ENCODE measurements at regions not wholly inside any gene's neighbourhood (a gene's known extent, or its start where the extent isn't known, plus 50 kb on each side); places are given as distances from the start of the nearest gene placed in this dataset.
"Not testable (repeated sequence)": the region's sequence is repeated elsewhere in the genome, so short reads cannot be mapped to it uniquely, and the experiment has no call there.

- DNase-seq (ENCODE audit: low read depth): peak; percentile 36
Observed at GRCh38 chr1:221203224-221204054, 324.2 kb downstream of the HLX start.

DNA sequence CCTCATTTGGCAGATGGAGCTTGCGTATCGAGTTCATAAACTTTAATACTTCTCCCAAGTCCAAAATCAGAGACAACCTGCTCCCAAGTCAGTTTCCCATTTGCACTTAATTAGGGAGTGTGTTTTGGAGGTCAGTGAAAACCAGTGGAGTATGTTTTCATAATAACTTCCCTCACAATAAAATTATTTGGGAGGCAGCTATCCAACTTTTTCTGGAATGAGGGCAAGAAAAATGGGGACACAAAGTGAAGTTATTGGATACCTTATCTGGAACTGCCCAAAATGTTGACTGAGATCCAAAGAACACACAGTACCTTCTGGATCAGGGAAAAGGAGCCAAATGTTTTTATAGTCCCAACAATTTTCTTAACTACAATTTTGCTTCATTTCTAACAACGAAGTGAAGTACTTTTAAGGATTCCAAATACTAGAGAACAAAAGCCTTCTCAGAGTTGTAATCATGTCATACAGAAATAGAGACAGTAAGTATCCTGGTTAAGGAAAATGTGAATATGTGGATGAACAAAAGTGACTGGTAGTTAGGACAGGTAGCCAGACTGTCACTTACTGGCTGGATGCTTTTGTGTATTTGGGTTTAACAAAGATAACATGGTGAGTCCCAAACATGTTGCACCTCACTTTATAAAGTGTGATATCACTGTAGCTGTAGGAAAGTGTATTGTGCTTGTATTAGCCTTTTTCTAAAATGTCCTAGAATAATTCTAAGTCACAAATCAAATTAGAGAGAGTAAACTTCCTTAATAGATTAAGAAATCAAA lies 325.0 kb downstream of the HLX start:
- DNase-seq (ENCODE audit: low read depth): no peak

DNA sequence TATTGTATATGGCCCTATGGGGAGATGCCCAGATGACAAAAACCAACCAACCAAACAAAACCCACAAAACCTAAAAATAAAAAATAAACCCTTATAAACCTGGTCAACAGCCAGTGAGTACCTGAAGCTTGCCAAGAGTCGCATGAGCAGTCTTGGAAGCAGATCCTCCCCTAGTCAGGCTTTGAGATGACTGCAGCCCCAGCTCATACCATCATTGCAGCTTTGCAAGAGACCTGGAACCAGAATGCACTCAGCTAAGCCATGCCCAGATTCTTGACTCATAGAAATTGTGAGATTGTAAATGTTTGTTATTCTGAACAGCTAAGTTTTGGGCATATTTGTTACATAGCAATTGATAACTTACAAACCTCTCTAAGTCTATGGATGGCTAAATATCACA lies 326.8 kb downstream of the HLX start:
- DNase-seq (ENCODE audit: low read depth): no peak

DNA sequence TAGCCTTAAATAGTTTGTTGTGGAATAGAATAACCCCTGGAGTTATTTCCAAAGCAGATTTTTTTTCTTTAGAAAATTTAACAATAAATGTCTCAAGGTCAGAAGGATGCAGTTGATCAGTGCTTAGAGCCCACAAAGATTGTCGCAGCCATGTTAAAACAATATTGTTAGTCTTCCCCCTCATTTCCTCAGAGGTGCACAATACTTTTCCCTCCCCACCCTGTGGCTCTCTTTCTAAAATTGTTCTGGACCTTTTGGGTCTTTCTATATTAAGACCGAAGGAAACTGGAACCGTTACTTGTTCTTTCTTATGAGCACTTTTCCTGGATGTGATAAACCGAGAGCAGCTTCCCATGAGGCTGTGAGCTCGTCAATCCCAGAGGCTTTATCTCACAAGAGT lies 333.7 kb downstream of the HLX start:
- DNase-seq (ENCODE audit: low read depth): no peak

DNA sequence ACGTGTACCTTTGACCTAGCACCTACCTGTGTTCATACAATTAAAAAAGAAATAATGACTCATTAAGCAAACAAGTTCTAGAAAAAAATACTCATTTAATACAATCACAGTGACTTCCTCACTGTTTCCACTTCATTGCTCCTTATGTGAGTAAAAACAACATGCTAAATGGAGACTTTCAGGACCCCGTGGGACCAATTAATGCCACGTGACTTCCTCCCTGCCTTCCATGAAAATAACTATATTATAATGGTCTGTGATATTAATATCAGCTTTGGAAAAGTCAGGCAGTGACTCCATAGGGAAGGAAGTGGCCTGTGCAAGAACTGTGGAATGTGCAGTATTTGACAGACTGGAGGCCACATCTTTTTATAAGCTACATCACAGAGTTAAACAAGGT lies 337.8 kb downstream of the HLX start:
- no peak for DNase-seq (ENCODE audit: low read depth)

DNA sequence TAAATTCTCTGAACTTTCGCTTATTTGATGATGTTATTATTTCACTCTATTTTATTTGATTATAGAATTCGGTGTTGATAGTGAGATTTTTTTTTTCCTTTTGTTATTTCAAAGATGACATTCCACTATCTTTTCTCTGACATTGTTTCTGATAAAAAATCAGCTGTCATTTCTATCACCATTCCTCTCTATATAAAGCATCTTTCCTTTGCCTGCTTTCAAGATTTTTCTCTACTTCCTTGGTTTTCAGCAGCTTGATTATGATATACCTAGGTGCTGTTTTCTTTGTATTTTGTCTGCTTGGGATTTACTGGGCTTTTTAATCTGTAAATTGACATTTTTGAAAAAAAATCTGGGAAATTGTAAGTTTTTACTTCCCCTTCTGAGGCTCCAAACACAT lies 344.0 kb downstream of the HLX start:
- no peak for DNase-seq (ENCODE audit: low read depth)

DNA sequence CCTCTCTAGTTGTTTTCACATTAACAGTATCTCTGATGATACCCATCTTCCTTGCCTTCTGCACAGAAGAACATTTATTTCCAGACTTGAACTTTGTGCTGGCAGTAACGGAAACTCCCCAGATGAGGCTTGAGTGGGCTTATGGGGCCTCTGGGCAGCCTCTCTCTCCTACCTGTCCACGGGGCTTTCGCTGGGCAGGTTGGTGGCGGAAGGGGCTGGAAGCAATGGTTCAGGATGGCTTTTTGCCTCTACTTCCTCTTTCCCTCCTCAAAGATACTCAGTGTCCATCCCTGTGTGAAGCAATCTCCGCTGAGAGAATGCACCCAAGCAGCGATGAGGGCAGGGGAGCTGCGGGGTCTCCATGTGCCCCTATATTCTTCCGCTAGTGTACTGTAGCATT lies 348.2 kb downstream of the HLX start:
- DNase-seq (ENCODE audit: low read depth): no peak

GRCh38 chr1:221227872-221228337 lies 348.7 kb downstream of the HLX start:
- no peak for DNase-seq (ENCODE audit: low read depth)

DNA sequence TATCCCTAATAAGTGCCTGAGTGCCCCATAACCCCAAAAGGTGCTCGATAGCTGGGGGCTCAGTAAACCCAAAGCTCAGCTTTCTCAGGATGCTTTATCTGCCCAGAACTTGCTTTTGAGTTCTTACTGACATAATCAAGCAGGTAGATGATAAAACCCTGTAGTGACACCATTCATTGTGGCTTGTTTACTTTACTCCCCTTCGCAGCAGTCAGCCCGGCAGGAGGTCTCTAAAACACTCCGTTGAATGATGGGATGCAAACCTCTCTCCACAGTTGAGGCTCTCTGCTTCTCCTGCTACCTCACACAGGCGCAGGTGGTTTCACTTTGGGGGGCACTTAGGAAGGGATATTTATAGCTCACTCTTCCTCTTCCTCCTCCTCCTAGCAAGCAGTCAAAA lies 349.4 kb downstream of the HLX start:
- DNase-seq (ENCODE audit: low read depth): no peak

DNA sequence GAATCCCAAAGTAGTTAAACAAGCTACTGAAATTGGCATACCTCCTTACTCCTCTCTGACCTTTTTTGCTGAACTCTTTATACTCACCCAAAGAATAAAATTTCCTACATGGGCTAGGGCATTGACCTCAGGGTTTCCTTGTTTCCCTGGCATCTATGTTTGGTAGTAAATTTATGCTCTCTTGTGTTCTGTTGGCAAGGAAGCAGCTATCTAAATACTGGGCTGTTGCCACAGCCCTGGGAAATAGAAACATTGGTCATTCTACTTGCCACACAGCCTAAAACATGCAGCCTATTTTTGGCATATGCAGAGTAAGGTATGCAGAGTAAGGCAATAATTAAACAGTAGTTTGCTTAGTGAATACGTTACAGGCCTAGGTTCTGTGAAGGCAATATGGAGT lies 351.4 kb downstream of the HLX start:
- no peak for DNase-seq (ENCODE audit: low read depth)

DNA sequence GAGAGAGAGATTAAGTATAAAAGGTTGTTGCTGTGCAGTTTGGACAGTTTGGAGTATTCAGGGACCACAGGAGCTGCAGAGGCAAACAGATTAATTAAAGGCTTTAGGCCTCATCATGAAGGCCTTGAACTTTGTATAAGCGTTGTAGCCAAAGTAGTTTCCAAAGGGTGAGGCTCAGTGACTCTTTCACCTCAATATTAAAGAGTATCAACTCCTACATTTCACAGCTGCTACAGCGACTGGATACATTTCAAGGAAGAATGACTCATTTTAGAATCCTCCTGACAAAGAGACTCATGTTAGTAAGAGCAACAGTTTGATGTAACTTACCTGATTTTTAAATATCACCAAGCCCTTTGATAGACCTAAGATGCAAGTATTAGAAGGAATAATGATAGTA lies 355.5 kb downstream of the HLX start:
- DNase-seq (ENCODE audit: low read depth): no peak

DNA sequence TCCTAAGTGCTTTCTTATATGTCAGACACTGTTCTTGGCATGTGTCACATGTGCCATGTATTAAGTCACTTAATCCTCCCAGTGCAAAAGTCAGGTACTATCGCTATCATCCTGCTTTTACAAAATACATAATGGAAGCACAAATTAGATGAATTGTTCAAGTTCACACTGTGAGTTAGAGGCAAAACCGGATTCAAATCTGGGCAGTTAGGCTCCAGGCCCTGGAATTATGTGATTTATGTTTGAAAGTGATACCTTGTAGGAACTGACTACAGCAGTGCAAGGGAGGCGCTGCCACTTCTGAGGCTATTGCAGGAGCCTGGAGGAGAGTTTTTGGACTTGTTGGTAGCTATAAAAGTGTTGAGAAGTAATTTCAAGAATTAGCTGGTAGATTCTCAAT lies 358.3 kb downstream of the HLX start:
- DNase-seq (ENCODE audit: low read depth): no peak

- no peak for DNase-seq (ENCODE audit: low read depth)
Observed at GRCh38 chr1:221239181-221239580, 359.9 kb downstream of the HLX start.

GRCh38 chr1:221239792-221240191 lies 360.5 kb downstream of the HLX start:
- no peak for DNase-seq (ENCODE audit: low read depth)

GRCh38 chr1:221240690-221241089 lies 361.4 kb downstream of the HLX start:
- DNase-seq (ENCODE audit: low read depth): no peak

DNA sequence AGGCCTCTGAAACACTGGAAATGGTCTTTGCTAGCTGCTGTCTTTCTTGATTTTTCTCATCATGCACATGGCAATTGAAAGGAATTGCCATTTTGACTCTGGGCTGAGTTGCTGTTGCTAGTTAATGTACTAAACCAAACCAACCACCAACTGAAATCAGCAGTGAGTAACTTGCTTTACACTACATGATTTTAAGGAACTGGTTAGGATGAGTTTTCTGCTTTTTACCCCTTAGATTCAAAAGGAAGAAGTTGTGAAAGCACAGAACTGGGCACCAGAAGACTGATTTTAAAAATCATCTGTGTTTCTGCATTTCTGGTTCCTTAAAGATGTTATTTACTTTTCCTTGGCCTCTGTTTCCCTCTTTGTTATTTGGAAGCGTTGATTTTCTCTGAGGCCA lies 361.9 kb downstream of the HLX start:
- no peak for DNase-seq (ENCODE audit: low read depth)

DNA sequence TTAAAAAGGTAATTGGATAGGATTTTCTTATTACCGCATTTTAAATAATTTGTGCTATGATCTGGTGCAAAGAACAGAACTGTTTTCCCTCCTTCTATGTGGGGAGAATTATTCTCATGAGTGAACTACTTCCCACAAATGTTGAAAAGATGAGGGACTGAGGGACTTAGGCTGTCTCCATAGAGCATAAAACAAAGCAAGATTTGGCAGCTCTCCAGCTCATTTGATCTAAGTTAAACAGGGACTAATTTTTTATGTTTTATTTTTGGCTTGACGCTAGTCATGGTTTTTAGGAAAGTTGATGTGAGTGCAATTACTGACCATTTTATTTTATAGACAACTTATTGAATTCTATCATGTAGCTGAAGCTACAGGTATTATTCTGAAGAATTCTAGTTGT lies 362.3 kb downstream of the HLX start:
- DNase-seq (ENCODE audit: low read depth): no peak

DNA sequence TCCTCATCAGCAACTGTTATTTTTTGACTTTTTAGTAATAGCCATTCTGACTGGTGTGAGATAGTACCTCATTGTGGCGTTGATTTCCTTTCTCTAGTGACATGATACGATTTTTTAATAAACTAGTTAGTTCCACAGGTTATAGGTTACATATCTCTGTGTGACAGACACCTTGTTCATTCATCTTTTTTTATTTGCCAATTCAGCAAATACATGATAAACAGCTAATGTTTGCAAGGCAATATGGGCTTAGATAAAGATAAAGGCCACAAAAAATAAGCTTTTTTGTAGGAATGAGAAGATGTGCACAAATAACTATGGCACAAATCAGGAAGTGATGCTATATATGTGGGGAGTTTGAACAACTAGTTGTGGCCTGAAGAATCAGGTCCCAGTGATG lies 366.8 kb downstream of the HLX start:
- no peak for DNase-seq (ENCODE audit: low read depth)

DNA sequence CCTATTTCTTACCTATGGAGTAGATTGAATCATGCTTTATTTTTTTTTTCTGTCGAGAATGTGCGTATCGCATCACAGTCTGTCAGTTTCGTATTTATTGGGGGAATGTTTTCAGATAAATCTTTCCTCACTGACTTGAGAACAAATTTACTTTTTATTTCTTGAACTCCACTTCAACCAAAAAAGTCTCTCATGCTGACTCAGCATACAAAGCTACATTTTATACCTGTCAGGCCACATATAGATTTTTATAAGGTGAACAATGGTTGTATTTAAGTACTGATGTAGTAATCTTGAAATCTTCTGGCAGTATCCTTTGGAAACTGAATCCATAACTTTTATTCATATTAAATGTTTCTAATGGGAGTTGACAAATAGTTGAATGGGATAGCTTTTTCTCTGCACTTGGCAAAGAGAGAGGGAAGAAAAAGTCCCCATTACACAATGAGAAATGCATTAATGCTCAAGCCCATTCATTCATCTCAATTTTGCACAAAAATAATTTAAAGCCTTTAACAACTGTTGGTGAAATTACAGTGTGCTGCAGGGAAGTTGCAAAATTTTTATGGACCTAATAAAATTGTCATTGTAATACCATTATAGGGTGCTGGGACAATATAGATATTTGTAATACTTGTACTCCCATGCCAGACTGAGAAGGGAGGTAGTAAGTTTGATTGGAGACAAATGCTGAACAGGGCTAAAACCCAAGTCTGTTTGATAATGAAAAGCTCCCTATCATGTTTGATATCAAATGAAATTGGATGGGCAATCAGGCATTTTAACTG lies 367.6 kb downstream of the HLX start:
- DNase-seq (ENCODE audit: low read depth): no peak

- DNase-seq (ENCODE audit: low read depth): no peak
Observed at GRCh38 chr1:221251580-221251979, 372.3 kb downstream of the HLX start.

- no peak for DNase-seq (ENCODE audit: low read depth)
Observed at GRCh38 chr1:221254813-221255212, 375.6 kb downstream of the HLX start.

DNA sequence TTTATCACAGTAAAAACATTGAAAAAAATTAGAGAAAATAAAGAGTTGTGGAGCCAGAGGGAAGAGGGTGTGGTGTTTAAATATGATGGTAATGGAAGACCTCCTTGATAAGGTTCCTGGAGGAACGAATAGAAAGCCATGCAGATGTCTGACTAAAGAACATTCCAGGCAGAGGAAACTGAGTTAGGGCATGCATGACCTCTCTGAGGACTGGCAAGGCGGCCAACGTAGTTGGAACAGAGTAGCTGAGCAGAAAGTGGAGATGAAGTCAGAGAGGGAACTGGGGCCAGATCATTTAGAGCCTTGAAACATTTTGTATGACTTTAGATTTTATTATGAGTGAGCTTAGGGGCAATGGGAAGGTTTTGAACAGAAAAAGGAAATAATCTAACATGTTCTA lies 377.5 kb downstream of the HLX start:
- DNase-seq (ENCODE audit: low read depth): no peak

GRCh38 chr1:221257548-221257947 lies 378.3 kb downstream of the HLX start:
- not testable (repeated sequence) for DNase-seq (ENCODE audit: low read depth)
